AG04449 (cell line): ENCODE measurements at regions not wholly inside any gene's neighbourhood (a gene's known extent, or its start where the extent isn't known, plus 50 kb on each side); places are given as distances from the start of the nearest gene placed in this dataset.

Experiments
- CTCF ChIA-PET: fragments of 350-600 bp; formaldehyde crosslinking; extraction: SDS; loops from one replicate; lab custom pipeline; 2021; ENCODE audit warnings: antibody characterized with exemption; lab: Yijun Ruan, JAX
- POLR2A ChIA-PET: fragments of 400-600, 350-600 bp; formaldehyde crosslinking; extraction: SDS; loops from one replicate; lab custom pipeline; 2020; ENCODE audit warnings: antibody characterized with exemption, inconsistent platforms; lab: Yijun Ruan, JAX
- DNase-seq: peaks from one replicate; pipeline ENCODE4 v3.0.0-alpha.2; 2010; ENCODE audit warnings: low read depth, low spot score
- H3K4me3 ChIP-seq: 2 replicates; pipeline ENCODE4 v1.5.1; 2011; ENCODE audit warnings: low read depth, mild to moderate bottlenecking, control low read depth, low read length
- CTCF ChIP-seq: IDR thresholded peaks from one replicate; pipeline ENCODE4 v1.5.1; 2011; ENCODE audit warnings: mild to moderate bottlenecking, moderate library complexity, low read length, control low read depth, inconsistent platforms; ENCODE audit not compliant: insufficient read depth; ENCODE audit errors: missing control alignments

DNA sequence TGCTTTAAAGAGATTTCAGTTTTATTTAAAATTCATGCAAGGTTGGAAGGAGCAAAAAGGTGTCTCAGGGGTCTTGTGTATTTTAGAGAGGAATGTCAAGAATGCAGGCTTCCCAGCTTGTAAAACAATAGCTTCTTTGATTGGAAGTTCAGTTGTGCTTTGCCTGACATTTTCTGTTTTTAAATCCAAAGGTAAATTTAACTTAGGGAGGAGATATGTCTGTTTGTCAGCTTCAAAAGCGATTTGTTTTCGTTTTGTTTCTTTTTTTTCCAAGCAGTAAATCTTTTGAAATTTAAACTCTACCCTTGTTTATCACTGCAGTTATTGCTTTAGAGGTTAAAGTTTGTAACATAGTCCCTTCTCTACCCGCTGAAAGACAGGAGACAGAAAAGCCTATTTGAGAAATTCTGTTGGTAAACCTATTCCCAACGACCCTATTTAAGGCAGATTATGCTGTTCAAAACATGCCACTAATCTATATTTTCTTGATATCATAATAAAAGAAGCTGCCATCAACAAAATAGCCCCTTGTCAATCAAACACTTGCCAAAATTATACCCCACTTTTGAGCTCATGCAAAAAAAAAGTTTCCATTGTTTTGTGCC lies 639.6 kb downstream of the IRS1 start:
- DNase-seq: no peak
- no peak for TF ChIP-seq CTCF

DNA sequence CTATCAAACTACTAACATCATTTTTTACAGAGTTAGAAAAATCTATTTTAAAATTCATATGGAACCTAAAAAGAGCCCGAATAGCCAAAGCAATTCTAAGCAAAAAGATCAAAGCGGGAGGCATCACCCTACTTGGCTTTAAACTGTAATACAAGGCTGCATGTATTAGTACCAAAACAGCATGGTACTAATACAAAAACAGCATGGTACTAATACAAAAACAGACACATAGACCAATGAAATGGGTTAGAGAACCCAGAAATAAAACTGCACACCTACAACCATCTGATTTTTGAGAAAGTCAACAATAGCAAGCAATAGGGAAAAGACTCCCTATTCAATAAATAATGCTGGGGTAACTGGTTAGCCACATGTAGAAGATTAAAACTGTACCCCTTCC lies 640.7 kb downstream of the IRS1 start:
- POLR2A ChIA-PET: no interaction called here
- no peak for TF ChIP-seq CTCF

More for the DNA sequence above, 639.6 kb downstream of the IRS1 start:
- CTCF ChIA-PET: no interaction called here
- H3K4me3 ChIP-seq: no peak overlapping the region
- POLR2A ChIA-PET: no interaction called here

DNA sequence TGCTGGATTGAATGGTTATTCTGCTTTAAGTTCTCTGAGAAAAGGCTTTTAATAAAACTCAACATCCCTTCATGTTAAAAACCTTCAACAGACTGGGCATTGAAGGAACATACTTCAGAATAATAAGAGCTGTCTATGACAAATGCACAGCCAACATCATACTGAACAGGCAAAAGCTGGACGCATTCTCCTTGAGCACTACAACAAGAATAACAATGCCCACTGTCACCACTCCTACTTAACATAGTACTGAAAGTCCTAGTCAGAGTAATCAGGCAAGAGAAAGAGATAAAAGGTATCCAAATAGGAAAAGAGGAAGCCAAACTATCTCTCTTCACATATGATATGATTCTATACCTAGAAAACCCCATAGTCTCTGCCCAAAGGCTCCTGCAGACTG lies 641.4 kb downstream of the IRS1 start:
- DNase-seq: no peak
- ChIA-PET CTCF (no interaction called here), POLR2A (no interaction called here)
- TF ChIP-seq CTCF: no peak
- H3K4me3 ChIP-seq: no peak overlapping the region

More for the DNA sequence above, 640.7 kb downstream of the IRS1 start:
- no peak overlapping the region for H3K4me3 ChIP-seq
- no peak for DNase-seq
- CTCF ChIA-PET: no interaction called here

DNA sequence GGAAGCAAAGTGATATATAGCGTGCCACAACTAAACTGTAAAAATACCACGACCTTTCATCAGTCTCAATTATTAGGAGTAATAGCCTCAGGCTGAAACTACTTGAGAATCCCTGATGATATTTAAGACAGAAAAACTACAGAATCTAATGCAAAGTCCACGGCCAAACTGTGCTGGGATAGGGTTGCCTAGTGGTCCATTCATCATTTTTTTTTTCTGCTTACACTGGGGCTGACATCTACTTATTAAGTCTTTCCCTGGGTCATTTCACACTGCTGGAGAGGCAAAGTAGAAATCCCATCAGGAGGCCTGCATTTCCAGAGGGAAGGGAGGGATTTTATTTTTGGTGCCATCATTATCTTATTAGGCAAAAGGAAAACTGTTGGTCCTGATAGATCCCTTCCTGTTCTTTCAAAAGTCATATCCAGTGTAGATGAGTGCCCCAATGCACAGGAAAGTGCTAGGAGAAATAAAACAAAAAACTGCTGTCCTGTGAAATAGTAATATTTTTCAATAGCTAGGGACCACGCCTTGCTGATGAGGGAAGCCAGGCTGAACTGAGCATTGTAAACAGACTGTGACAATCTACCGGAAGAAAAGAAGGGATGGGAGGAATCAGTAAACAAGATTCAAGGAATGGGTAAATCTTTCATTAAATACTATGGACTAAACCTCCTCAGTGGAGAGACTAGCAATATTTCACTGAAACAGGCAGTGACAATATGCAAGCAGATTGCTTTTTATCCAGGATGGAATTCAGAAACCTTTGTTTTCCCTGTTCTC lies 644.3 kb downstream of the IRS1 start:
- CTCF ChIA-PET: no interaction called here
- no peak overlapping the region for H3K4me3 ChIP-seq
- POLR2A ChIA-PET: no interaction called here
- no peak for DNase-seq
- no peak for TF ChIP-seq CTCF

- no peak for TF ChIP-seq CTCF
- DNase-seq: no peak
- POLR2A ChIA-PET: no interaction called here
- H3K4me3 ChIP-seq: no peak overlapping the region
- CTCF ChIA-PET: no interaction called here
Measured at GRCh38 chr2:226154610-226155009, 645.0 kb downstream of the IRS1 start.

DNA sequence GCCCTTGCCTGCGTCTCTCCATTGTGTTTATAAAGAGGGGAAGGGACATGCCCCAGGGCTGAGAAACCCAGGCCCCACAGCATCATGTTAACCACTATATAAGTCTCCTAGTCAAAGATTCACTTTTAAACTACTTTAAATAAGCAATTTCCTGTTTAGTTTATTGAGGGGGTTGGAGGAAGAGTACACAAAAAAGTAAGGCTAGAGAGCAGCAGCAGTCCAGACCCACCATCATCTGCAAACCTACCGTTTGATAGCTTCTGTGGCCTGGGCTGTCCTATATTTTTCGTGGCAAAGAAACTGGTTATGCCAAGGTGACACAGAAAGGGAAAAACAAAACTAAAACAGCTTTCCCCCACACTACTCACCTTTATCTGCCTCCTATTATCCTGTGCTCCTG lies 646.1 kb downstream of the IRS1 start:
- TF ChIP-seq CTCF: no peak
- H3K4me3 ChIP-seq: no peak overlapping the region
- DNase-seq: no peak
- CTCF ChIA-PET: no interaction called here
- POLR2A ChIA-PET: no interaction called here
